ENCODE measurements at regions not wholly inside any gene's neighbourhood (a gene's known extent, or its start where the extent isn't known, plus 50 kb on each side); places are given as distances from the start of the nearest gene placed in this dataset.

DNA sequence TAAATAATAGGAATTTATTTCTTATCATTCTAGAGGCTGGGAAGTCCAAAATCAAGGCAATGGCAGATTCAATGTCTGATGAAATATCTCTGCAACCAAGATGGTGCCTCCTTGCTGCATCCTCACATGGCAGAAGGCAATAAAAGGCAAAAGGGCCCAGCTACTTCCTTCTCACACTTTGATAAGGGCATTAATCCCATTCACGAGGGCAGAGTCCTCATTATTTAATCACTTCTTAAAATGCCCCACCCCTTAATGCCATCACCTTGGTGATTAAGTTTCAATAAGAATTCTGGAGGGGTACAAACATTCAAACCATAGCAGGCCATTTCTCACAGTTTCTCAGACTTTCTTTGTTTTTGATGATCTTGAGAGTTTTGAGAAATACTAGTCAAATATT is 145.8 kb upstream of the TSHZ2 start:
- TF ChIP-seq, protein P1, sequence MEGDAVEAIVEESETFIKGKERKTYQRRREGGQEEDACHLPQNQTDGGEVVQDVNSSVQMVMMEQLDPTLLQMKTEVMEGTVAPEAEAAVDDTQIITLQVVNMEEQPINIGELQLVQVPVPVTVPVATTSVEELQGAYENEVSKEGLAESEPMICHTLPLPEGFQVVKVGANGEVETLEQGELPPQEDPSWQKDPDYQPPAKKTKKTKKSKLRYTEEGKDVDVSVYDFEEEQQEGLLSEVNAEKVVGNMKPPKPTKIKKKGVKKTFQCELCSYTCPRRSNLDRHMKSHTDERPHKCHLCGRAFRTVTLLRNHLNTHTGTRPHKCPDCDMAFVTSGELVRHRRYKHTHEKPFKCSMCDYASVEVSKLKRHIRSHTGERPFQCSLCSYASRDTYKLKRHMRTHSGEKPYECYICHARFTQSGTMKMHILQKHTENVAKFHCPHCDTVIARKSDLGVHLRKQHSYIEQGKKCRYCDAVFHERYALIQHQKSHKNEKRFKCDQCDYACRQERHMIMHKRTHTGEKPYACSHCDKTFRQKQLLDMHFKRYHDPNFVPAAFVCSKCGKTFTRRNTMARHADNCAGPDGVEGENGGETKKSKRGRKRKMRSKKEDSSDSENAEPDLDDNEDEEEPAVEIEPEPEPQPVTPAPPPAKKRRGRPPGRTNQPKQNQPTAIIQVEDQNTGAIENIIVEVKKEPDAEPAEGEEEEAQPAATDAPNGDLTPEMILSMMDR (IDR thresholded peaks at IDR 0.05; ENCODE audit: poor library complexity, severe bottlenecking), result no peak
- TF ChIP-seq EZH2 (IDR thresholded peaks at IDR 0.05; ENCODE audit: borderline replicate concordance, insufficient read depth, low read length, poor library complexity, severe bottlenecking) (no peak), POLR2AphosphoS5 (IDR thresholded peaks at IDR 0.05) (no peak), SMC3 (conservative IDR thresholded peaks at IDR 0.05; ENCODE audit: poor library complexity) (no peak), MXI1 (conservative IDR thresholded peaks at IDR 0.05; ENCODE audit: poor library complexity, severe bottlenecking) (no peak), EP300 (conservative IDR thresholded peaks at IDR 0.05; ENCODE audit: poor library complexity, severe bottlenecking) (no peak)
